ENCODE measurements at regions not wholly inside any gene's neighbourhood (a gene's known extent, or its start where the extent isn't known, plus 50 kb on each side); places are given as distances from the start of the nearest gene placed in this dataset.

- Histone ChIP-seq H3K36me3 (ENCODE audit: low read length) (no peaks in the 10 kb centered on the region), H3K4me3 (ENCODE audit: insufficient read depth, low read length, poor library complexity, severe bottlenecking) (no peak overlapping the region), H4K20me1 (ENCODE audit: low read depth, low read length) (no peaks in the 10 kb centered on the region), H3K9me3 (ENCODE audit: insufficient read depth, low read length) (no peaks in the 10 kb centered on the region), H3K27me3 (ENCODE audit: low read length) (no peaks in the 10 kb centered on the region), H3K27ac (ENCODE audit: low read depth, low read length) (no peak overlapping the region), H3K79me2 (ENCODE audit: insufficient read depth, low read length) (no peaks in the 10 kb centered on the region), H3K9ac (ENCODE audit: low read length) (no peak overlapping the region), H3F3A (ENCODE audit: insufficient read depth) (no peaks in the 10 kb centered on the region), H2AFZ (ENCODE audit: low read depth, low read length, severe bottlenecking) (no peak overlapping the region), H3K4me2 (ENCODE audit: low read depth, low read length, poor library complexity, severe bottlenecking) (no peak overlapping the region), H3K9me2 (replicated peaks; ENCODE audit: insufficient read depth, low read length) (no peaks in the 10 kb centered on the region)
- TF ChIP-seq CTCF (IDR thresholded peaks at IDR 0.05; ENCODE audit: insufficient read depth, low read length, poor library complexity, severe bottlenecking) = no peak
- TF ChIP-seq EZH2phosphoT487 (conservative IDR thresholded peaks at IDR 0.05; ENCODE audit: low read length) = no peak
Observed at GRCh38 chr20:63132715-63133471, 83.0 kb downstream of the YTHDF1 start.

- no peak overlapping the region for H2AFZ ChIP-seq (ENCODE audit: low read depth, low read length, severe bottlenecking)
- H3K9ac ChIP-seq (ENCODE audit: low read length) = no peak overlapping the region
- no peaks in the 10 kb centered on the region for H4K20me1 ChIP-seq (ENCODE audit: low read depth, low read length)
- H3K27me3 ChIP-seq (ENCODE audit: low read length) = no peaks in the 10 kb centered on the region
- no peaks in the 10 kb centered on the region for H3K79me2 ChIP-seq (ENCODE audit: insufficient read depth, low read length)
- H3K4me3 ChIP-seq (ENCODE audit: insufficient read depth, low read length, poor library complexity, severe bottlenecking) = no peak overlapping the region
- H3K27ac ChIP-seq (ENCODE audit: low read depth, low read length) = no peak overlapping the region
- no peak overlapping the region for H3K4me2 ChIP-seq (ENCODE audit: low read depth, low read length, poor library complexity, severe bottlenecking)
- H3K36me3 ChIP-seq (ENCODE audit: low read length) = no peaks in the 10 kb centered on the region
- H3F3A ChIP-seq (ENCODE audit: insufficient read depth) = no peaks in the 10 kb centered on the region
- no peak for TF ChIP-seq EZH2phosphoT487 (conservative IDR thresholded peaks at IDR 0.05; ENCODE audit: low read length)
- TF ChIP-seq CTCF (IDR thresholded peaks at IDR 0.05; ENCODE audit: insufficient read depth, low read length, poor library complexity, severe bottlenecking) = no peak
- no peaks in the 10 kb centered on the region for H3K9me3 ChIP-seq (ENCODE audit: insufficient read depth, low read length)
- H3K9me2 ChIP-seq (replicated peaks; ENCODE audit: insufficient read depth, low read length) = no peaks in the 10 kb centered on the region
Observed at GRCh38 chr20:63132131-63132714, 83.7 kb downstream of the YTHDF1 start.

- Histone ChIP-seq H2AFZ (ENCODE audit: low read depth, low read length, severe bottlenecking) (no peak overlapping the region), H3K4me3 (ENCODE audit: insufficient read depth, low read length, poor library complexity, severe bottlenecking) (no peak overlapping the region), H3K27ac (ENCODE audit: low read depth, low read length) (no peak overlapping the region), H3K9me3 (ENCODE audit: insufficient read depth, low read length) (no peaks in the 10 kb centered on the region), H3K36me3 (ENCODE audit: low read length) (no peaks in the 10 kb centered on the region), H3K79me2 (ENCODE audit: insufficient read depth, low read length) (no peaks in the 10 kb centered on the region), H3K27me3 (ENCODE audit: low read length) (no peaks in the 10 kb centered on the region), H3K4me2 (ENCODE audit: low read depth, low read length, poor library complexity, severe bottlenecking) (no peak overlapping the region), H3K9ac (ENCODE audit: low read length) (no peak overlapping the region), H3K9me2 (replicated peaks; ENCODE audit: insufficient read depth, low read length) (no peaks in the 10 kb centered on the region), H4K20me1 (ENCODE audit: low read depth, low read length) (no peaks in the 10 kb centered on the region), H3F3A (ENCODE audit: insufficient read depth) (no peaks in the 10 kb centered on the region)
- TF ChIP-seq EZH2phosphoT487 (conservative IDR thresholded peaks at IDR 0.05; ENCODE audit: low read length) (no peak), CTCF (IDR thresholded peaks at IDR 0.05; ENCODE audit: insufficient read depth, low read length, poor library complexity, severe bottlenecking) (no peak)
Observed at GRCh38 chr20:63130658-63131577, 85.0 kb downstream of the YTHDF1 start.
